HG03066 (cell line): ENCODE measurements at regions not wholly inside any gene's neighbourhood (a gene's known extent, or its start where the extent isn't known, plus 50 kb on each side); places are given as distances from the start of the nearest gene placed in this dataset.

Experiments used
- ATAC-seq: cut with Tn5 transposase; IDR thresholded peaks from one replicate; pipeline ENCODE4 v1.9.1; 2021; ENCODE audit warnings: low read depth; ENCODE audit not compliant: unreplicated experiment

- ATAC-seq: no peak
Observed at GRCh38 chr5:5585751-5586341, 163.4 kb downstream of the ICE1 start.

DNA sequence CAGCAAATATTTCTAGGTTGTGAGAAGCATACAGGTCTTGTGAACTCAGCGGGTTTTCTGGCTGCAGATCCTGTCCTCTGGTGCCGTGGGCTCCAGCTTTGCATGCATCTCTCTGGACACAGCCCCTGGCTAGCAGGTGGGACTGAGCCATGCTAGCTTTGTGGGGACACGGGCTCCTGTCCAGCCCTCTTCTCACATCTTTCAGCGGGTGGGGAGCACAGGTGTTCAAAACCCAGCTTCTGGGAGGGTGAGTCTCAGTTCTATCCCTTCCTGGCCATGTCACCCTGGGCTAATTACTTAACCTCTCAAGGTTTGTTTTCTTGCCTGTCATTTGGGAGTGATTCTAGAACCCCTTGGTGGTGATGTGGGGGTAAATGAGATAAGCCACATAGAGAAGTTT, 162.3 kb downstream of the ICE1 start:
- no peak for ATAC-seq

- ATAC-seq: no peak
Observed at GRCh38 chr5:5584236-5584745, 161.8 kb downstream of the ICE1 start.

GRCh38 chr5:5583832-5584231, 161.4 kb downstream of the ICE1 start:
- ATAC-seq: no peak

- no peak for ATAC-seq
Observed at GRCh38 chr5:5583023-5583765, 160.7 kb downstream of the ICE1 start.

DNA sequence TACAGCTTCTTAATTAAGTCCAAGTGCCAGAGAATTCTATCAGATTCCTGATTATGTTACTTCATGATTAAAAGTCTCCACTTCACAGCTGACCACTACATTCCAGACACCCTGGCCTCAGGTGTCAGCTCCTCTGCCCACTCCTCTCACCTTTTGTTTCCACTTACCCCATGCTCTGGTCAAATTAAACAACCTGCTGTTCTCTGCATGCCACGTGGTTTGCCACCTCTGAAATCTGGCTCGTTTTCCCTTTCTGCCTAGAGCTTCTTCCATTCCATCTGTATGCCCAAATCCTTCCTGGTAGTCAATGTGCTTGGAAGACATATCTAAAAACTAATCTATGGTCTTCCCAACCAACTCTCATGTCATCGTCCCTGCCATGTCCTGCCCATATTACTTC, 158.6 kb downstream of the ICE1 start:
- ATAC-seq: no peak

DNA sequence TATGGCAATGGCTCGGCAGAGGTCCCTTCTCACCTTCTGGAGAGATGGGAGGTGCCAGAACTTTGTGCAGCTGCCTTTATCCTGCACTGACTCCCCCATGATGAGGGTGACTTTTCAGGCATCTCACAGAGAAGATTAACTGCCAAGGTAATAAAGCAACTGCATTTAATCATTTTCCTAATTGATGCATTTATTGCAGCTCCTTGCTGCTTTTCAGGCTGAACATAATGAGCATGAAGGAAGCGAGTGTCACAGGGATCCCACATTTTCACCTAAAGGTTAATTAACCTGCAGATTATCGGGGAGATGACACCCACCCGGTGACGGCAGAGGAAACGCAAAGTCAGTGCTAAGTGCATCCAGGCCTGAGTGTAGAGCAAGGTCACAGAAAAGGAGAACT, 154.3 kb downstream of the ICE1 start:
- no peak for ATAC-seq

GRCh38 chr5:5575461-5575860, 153.0 kb downstream of the ICE1 start:
- no peak for ATAC-seq

GRCh38 chr5:5573798-5574380, 151.4 kb downstream of the ICE1 start:
- ATAC-seq: no peak

DNA sequence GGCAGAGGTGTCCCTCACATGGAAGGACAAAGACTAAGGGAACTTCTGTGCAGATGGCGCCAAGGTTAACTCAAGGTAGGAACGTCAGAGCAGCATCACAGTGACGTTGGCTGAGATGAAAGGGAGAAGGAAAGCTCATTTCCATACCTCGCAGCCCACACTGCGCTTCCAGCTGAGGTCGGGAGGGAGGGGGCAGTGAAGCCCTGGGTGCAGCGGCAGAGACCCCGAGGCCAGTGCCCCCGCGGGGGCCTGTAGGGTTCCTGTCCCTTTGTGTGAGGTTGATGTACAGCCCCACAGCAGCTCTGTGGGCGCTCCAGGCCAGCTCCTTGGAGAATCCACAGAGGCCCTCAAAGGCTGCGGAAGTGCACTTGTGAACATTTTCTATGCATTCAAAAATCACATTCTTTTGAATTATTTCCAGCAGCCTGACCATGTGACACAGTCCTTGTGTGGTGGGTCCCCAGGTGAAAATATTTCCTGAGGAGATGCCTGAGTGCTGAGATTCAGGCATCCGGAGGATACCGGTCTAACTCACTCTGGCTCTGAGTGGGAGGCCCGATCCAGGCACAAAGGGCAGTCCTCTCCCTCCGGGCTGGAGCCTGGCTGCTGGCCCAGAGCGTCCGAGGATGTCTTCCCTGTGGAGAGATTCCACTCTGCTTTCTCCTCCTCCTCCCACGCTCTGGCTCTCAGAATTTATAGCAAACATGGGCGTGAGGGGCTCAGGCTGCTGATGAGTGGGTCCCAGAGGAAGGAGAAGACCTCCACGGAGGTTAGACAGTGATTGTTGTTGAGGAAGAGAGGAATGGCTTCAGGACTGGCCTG, 150.7 kb downstream of the ICE1 start:
- no peak for ATAC-seq

- no peak for ATAC-seq
Observed at GRCh38 chr5:5572010-5572865, 149.8 kb downstream of the ICE1 start.

GRCh38 chr5:5570646-5571045, 148.2 kb downstream of the ICE1 start:
- no peak for ATAC-seq

- ATAC-seq: no peak
Observed at GRCh38 chr5:5564898-5565297, 142.4 kb downstream of the ICE1 start.

- no peak for ATAC-seq
Observed at GRCh38 chr5:5560016-5560415, 137.5 kb downstream of the ICE1 start.

GRCh38 chr5:5558638-5559527, 136.4 kb downstream of the ICE1 start:
- no peak for ATAC-seq

DNA sequence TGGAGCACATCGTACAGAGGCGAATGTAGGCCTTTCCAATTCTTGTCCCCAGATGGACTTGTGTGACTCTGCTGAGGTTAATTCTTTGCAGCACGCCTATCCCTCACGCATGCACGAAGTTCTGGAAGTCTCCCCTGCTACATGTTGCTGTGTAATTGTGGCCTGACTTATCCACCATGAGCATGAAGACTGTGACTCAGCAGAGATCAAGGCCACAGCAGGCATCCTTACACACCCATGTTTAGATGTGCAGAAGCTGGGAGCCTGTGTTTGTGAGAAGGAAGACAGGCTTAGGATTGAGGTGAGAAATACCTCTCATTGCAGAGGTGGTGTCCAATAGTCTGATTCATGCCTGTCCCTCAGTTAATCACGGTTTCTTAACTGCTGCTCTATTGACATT, 135.6 kb downstream of the ICE1 start:
- ATAC-seq: no peak

- no peak for ATAC-seq
Observed at GRCh38 chr5:5551499-5551898, 129.0 kb downstream of the ICE1 start.

GRCh38 chr5:5546408-5546807, 123.9 kb downstream of the ICE1 start:
- no peak for ATAC-seq

GRCh38 chr5:5544094-5544663, 121.7 kb downstream of the ICE1 start:
- no peak for ATAC-seq
